Memory B cell (primary cell): ENCODE measurements at regions not wholly inside any gene's neighbourhood (a gene's known extent, or its start where the extent isn't known, plus 50 kb on each side); places are given as distances from the start of the nearest gene placed in this dataset.

Source experiments
- ATAC-seq: fragments of 150-1000 bp; cut with Tn5 transposase; 2 replicates; pipeline ENCODE4 v1.10.0; 2021; ENCODE audit warnings: low read depth, mild to moderate bottlenecking, moderate library complexity
- DNase-seq, 2 donors: peaks; one replicate each; pipeline ENCODE4 v3.0.0; 2022; ENCODE audit warnings: low spot score in 2 of 2
- H3K27ac Mint-ChIP-seq: one replicate; pipeline ENCODE4 v1.8.0; 2022; ENCODE audit warnings: mild to moderate bottlenecking, moderate library complexity, mixed read lengths
- H3K27me3 Mint-ChIP-seq: one replicate; pipeline ENCODE4 v1.8.0; 2022; ENCODE audit warnings: mixed read lengths
- H3K36me3 Mint-ChIP-seq: one replicate; pipeline ENCODE4 v1.8.0; 2022; ENCODE audit warnings: mild to moderate bottlenecking, mixed read lengths
- H3K4me1 Mint-ChIP-seq: one replicate; pipeline ENCODE4 v1.8.0; 2022; ENCODE audit warnings: mixed read lengths
- H3K4me3 Mint-ChIP-seq: one replicate; pipeline ENCODE4 v1.8.0; 2022; ENCODE audit warnings: mild to moderate bottlenecking, moderate library complexity, mixed read lengths
- H3K9me3 Mint-ChIP-seq: one replicate; pipeline ENCODE4 v1.8.0; 2022; ENCODE audit warnings: mixed read lengths

GRCh38 chr1:14529475-14529874, 69.0 kb upstream of the KAZN start:
- no peak for ATAC-seq
- no peak for DNase-seq
- H3K27ac Mint-ChIP-seq: no peak overlapping the region
- H3K27me3 Mint-ChIP-seq: peaks cover 5% of the 10 kb centered on the region
- no peaks in the 10 kb centered on the region for H3K4me1 Mint-ChIP-seq
- H3K4me3 Mint-ChIP-seq: no peak overlapping the region
- no peaks in the 10 kb centered on the region for H3K36me3 Mint-ChIP-seq
- peaks cover 3% of the 10 kb centered on the region for H3K9me3 Mint-ChIP-seq

- no peaks in the 10 kb centered on the region for H3K4me1 Mint-ChIP-seq
- no peaks in the 10 kb centered on the region for H3K36me3 Mint-ChIP-seq
- ATAC-seq (no peak), DNase-seq (no peak)
- H3K27me3 Mint-ChIP-seq: peaks cover 6% of the 10 kb centered on the region
- H3K4me3 Mint-ChIP-seq: no peak overlapping the region
- H3K9me3 Mint-ChIP-seq: peaks cover 3% of the 10 kb centered on the region
- H3K27ac Mint-ChIP-seq: no peak overlapping the region
These were observed 67.0 kb upstream of the KAZN start for GRCh38 chr1:14531519-14531918.

- no peak for ATAC-seq
- H3K27ac Mint-ChIP-seq: no peak overlapping the region
These were observed 62.7 kb upstream of the KAZN start for GRCh38 chr1:14535619-14536355.

DNA sequence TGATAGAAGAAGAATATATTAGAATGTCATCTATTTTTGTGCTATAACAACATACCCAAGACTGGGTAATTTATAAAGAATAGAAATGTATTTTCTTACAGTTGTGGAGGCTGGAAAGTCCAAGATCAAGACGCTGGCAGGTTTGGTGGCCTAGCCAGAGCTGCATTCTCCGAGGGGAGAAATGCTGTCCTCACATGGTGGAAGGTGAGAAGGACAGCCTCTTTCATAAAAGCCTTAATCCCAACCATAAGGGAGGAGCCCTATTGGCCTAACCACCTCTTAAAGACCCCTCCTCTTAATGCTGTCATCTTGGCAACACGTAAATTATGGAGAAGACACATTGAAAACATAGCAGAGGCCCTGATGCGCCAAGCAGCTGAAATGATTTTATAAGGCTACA, 60.1 kb upstream of the KAZN start:
- peaks cover 5% of the 10 kb centered on the region for H3K27me3 Mint-ChIP-seq
- no peaks in the 10 kb centered on the region for H3K36me3 Mint-ChIP-seq
- DNase-seq (no peak), ATAC-seq (no peak)
- no peaks in the 10 kb centered on the region for H3K9me3 Mint-ChIP-seq
- H3K4me3 Mint-ChIP-seq: no peak overlapping the region
- no peak overlapping the region for H3K27ac Mint-ChIP-seq
- H3K4me1 Mint-ChIP-seq: no peaks in the 10 kb centered on the region

More at GRCh38 chr1:14535619-14536355, 62.7 kb upstream of the KAZN start:
- peaks cover 2% of the 10 kb centered on the region for H3K27me3 Mint-ChIP-seq
- H3K36me3 Mint-ChIP-seq: no peaks in the 10 kb centered on the region
- DNase-seq: no peak
- no peaks in the 10 kb centered on the region for H3K9me3 Mint-ChIP-seq
- no peak overlapping the region for H3K4me3 Mint-ChIP-seq
- H3K4me1 Mint-ChIP-seq: no peaks in the 10 kb centered on the region

GRCh38 chr1:14539309-14539708, 59.2 kb upstream of the KAZN start:
- peaks cover 5% of the 10 kb centered on the region for H3K27me3 Mint-ChIP-seq
- DNase-seq (no peak), ATAC-seq (no peak)
- H3K9me3 Mint-ChIP-seq: no peaks in the 10 kb centered on the region
- no peaks in the 10 kb centered on the region for H3K4me1 Mint-ChIP-seq
- H3K27ac Mint-ChIP-seq: no peak overlapping the region
- no peaks in the 10 kb centered on the region for H3K36me3 Mint-ChIP-seq
- no peak overlapping the region for H3K4me3 Mint-ChIP-seq

DNA sequence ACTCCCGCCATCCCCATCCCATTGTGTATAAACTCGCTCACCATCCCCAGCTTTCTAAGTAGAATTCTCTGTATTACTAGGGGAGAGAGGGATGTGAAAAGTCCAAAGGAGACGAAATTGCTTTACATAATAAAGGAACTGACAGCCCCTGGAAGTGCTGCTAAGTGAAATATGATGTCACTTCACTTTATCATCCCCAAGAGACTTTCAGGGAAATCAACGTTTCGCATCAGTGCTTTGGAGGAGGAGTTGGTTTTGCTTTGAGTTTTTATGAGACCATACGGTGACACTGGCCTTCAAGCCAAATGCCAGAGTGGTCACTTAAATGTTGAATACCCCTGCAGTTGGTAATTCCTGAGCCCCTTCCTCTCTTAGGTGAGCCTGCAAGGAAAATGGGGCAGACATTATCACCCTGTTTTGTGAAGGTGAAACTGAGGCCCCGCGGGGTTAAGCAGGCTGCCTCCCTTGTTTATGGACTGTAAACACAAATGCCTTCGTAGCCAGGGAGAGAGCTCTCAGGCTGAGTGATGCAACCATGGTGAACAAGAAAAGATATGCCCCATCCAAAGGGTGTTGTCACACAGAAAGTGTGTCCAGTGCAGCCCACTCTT, 58.4 kb upstream of the KAZN start:
- Mint-ChIP-seq H3K4me1 (no peaks in the 10 kb centered on the region), H3K27me3 (peaks cover 4% of the 10 kb centered on the region), H3K27ac (no peak overlapping the region), H3K36me3 (no peaks in the 10 kb centered on the region), H3K9me3 (no peaks in the 10 kb centered on the region), H3K4me3 (no peak overlapping the region)
- DNase-seq: no peak
- ATAC-seq: no peak

GRCh38 chr1:14541348-14541747, 57.1 kb upstream of the KAZN start:
- Mint-ChIP-seq H3K27me3 (peaks cover 3% of the 10 kb centered on the region), H3K4me3 (no peak overlapping the region), H3K9me3 (no peaks in the 10 kb centered on the region), H3K27ac (no peak overlapping the region), H3K36me3 (no peaks in the 10 kb centered on the region), H3K4me1 (no peaks in the 10 kb centered on the region)
- DNase-seq (no peak), ATAC-seq (no peak)

- no peaks in the 10 kb centered on the region for H3K4me1 Mint-ChIP-seq
- H3K9me3 Mint-ChIP-seq: no peaks in the 10 kb centered on the region
- no peak overlapping the region for H3K27ac Mint-ChIP-seq
- no peak overlapping the region for H3K4me3 Mint-ChIP-seq
- DNase-seq (no peak), ATAC-seq (no peak)
- peaks cover 3% of the 10 kb centered on the region for H3K27me3 Mint-ChIP-seq
- no peaks in the 10 kb centered on the region for H3K36me3 Mint-ChIP-seq
These were observed 55.2 kb upstream of the KAZN start for GRCh38 chr1:14543191-14543840.

- Mint-ChIP-seq H3K27me3 (peaks cover 3% of the 10 kb centered on the region), H3K4me3 (no peak overlapping the region), H3K4me1 (no peaks in the 10 kb centered on the region), H3K27ac (no peak overlapping the region), H3K9me3 (no peaks in the 10 kb centered on the region), H3K36me3 (no peaks in the 10 kb centered on the region)
- ATAC-seq (no peak), DNase-seq (no peak)
These were observed 54.2 kb upstream of the KAZN start for GRCh38 chr1:14544319-14544718.

GRCh38 chr1:14545422-14546025, 53.0 kb upstream of the KAZN start:
- Mint-ChIP-seq H3K4me1 (no peaks in the 10 kb centered on the region), H3K27me3 (peaks cover 5% of the 10 kb centered on the region), H3K36me3 (no peaks in the 10 kb centered on the region), H3K27ac (no peak overlapping the region), H3K9me3 (no peaks in the 10 kb centered on the region), H3K4me3 (no peak overlapping the region)
- ATAC-seq (no peak), DNase-seq (no peak)

DNA sequence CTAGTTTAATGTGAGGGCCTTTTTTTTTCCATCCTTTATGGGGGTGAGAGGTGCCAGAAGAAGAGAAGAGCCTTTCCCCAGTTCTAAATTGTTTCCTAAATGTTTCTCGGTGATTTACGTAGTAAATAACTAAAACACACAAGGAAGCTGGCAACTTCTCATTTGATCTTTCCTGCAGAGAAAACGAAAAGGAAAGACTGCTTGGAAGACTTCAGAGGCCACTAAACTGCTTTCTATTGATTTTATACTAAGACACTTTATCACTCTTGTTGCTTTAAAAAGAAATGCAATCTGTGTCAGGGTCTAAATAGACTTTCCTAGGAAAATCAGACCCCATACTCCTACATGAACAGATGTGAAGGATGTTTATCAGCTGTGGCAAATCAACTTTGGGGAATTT, 52.1 kb upstream of the KAZN start:
- H3K27me3 Mint-ChIP-seq: peaks cover 8% of the 10 kb centered on the region
- no peak overlapping the region for H3K27ac Mint-ChIP-seq
- H3K4me3 Mint-ChIP-seq: no peak overlapping the region
- DNase-seq: no peak
- ATAC-seq: no peak
- H3K36me3 Mint-ChIP-seq: no peaks in the 10 kb centered on the region
- H3K9me3 Mint-ChIP-seq: no peaks in the 10 kb centered on the region
- H3K4me1 Mint-ChIP-seq: no peaks in the 10 kb centered on the region
